ENCODE measurements at regions not wholly inside any gene's neighbourhood (a gene's known extent, or its start where the extent isn't known, plus 50 kb on each side); places are given as distances from the start of the nearest gene placed in this dataset.

DNA sequence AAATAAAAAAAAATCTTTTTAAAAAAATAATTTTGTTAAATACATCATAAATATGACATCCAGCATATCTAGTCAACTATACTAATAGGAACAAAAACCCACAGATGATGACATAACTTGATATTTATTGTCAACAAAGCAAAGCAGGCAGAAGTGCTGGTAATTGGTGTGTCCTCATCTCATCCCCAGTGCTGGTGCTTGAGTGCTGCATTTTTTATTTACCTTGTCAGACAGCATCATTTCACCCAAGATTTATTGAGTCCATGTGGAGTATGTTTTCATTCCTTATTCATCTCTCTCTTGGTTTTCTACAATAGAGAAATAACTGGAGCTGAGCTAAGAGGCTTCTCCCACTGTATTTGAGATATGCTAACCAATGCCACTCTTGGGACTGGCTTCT lies 191.6 kb upstream of the SLC14A2 start:
- no peaks in the 10 kb centered on the region for H3K9me3 ChIP-seq (ENCODE audit: low read depth, low read length)
- no peak overlapping the region for H3K4me3 ChIP-seq
- no peak overlapping the region for H3K9ac ChIP-seq (ENCODE audit: insufficient read length)
- no peaks in the 10 kb centered on the region for H3K36me3 ChIP-seq (ENCODE audit: insufficient read depth, low read length)
- no peak overlapping the region for H3K27ac ChIP-seq
- DNase-seq (ENCODE audit: low read depth, low spot score), result no peak
- TF ChIP-seq POLR2AphosphoS5 (IDR thresholded peaks at IDR 0.05; ENCODE audit: borderline replicate concordance, low read depth, low read length) (no peak), FOXP2 (optimal IDR thresholded peaks at IDR 0.05; ENCODE audit: control extremely low read depth, extremely low read length, insufficient read depth) (no peak), EZH2 (IDR thresholded peaks at IDR 0.05) (no peak)

DNA sequence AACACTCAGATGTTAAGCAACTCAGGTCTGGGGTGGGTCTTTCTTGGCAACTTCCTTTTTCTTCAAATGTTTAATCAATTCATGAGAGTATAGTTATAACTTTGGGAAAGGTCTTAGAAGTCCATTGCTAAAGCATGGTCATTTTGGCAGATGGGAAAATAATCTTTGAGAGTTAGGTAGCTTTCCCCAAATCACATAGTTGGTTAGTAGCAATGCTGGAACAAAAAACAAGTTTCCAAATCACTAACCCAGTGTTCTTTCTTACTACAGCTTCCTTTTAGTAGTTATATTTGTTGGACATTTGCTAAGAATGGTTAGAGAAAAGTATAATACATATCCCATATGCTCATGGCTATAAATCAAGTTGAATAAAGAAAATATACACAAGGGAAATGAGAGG lies 185.2 kb upstream of the SLC14A2 start:
- DNase-seq (ENCODE audit: low read depth, low spot score), result no peak
- Histone ChIP-seq H3K36me3 (ENCODE audit: insufficient read depth, low read length) (no peaks in the 10 kb centered on the region), H3K9me3 (ENCODE audit: low read depth, low read length) (no peaks in the 10 kb centered on the region), H3K4me3 (no peak overlapping the region), H3K9ac (ENCODE audit: insufficient read length) (no peak overlapping the region), H3K27ac (no peak overlapping the region)
- TF ChIP-seq FOXP2 (optimal IDR thresholded peaks at IDR 0.05; ENCODE audit: control extremely low read depth, extremely low read length, insufficient read depth), result no peak

GRCh38 chr18:45435810-45436209 lies 179.5 kb upstream of the SLC14A2 start:
- no peak for DNase-seq (ENCODE audit: low read depth, low spot score)
- Histone ChIP-seq H3K9ac (ENCODE audit: insufficient read length) (no peak overlapping the region), H3K36me3 (ENCODE audit: insufficient read depth, low read length) (no peaks in the 10 kb centered on the region), H3K9me3 (ENCODE audit: low read depth, low read length) (no peaks in the 10 kb centered on the region), H3K27ac (no peak overlapping the region), H3K4me3 (no peak overlapping the region)
- TF ChIP-seq EZH2 (IDR thresholded peaks at IDR 0.05) (no peak), FOXP2 (optimal IDR thresholded peaks at IDR 0.05; ENCODE audit: control extremely low read depth, extremely low read length, insufficient read depth) (no peak)

GRCh38 chr18:45437366-45437765 lies 177.9 kb upstream of the SLC14A2 start:
- no peaks in the 10 kb centered on the region for H3K9me3 ChIP-seq (ENCODE audit: low read depth, low read length)
- H3K36me3 ChIP-seq (ENCODE audit: insufficient read depth, low read length), result no peaks in the 10 kb centered on the region
- H3K27ac ChIP-seq, result no peak overlapping the region
- H3K4me3 ChIP-seq, result no peak overlapping the region
- no peak overlapping the region for H3K9ac ChIP-seq (ENCODE audit: insufficient read length)
- no peak for DNase-seq (ENCODE audit: low read depth, low spot score)
- no peak for TF ChIP-seq FOXP2 (optimal IDR thresholded peaks at IDR 0.05; ENCODE audit: control extremely low read depth, extremely low read length, insufficient read depth)
- no peak for TF ChIP-seq EZH2 (IDR thresholded peaks at IDR 0.05)
- no peak for TF ChIP-seq POLR2AphosphoS5 (IDR thresholded peaks at IDR 0.05; ENCODE audit: borderline replicate concordance, low read depth, low read length)

DNA sequence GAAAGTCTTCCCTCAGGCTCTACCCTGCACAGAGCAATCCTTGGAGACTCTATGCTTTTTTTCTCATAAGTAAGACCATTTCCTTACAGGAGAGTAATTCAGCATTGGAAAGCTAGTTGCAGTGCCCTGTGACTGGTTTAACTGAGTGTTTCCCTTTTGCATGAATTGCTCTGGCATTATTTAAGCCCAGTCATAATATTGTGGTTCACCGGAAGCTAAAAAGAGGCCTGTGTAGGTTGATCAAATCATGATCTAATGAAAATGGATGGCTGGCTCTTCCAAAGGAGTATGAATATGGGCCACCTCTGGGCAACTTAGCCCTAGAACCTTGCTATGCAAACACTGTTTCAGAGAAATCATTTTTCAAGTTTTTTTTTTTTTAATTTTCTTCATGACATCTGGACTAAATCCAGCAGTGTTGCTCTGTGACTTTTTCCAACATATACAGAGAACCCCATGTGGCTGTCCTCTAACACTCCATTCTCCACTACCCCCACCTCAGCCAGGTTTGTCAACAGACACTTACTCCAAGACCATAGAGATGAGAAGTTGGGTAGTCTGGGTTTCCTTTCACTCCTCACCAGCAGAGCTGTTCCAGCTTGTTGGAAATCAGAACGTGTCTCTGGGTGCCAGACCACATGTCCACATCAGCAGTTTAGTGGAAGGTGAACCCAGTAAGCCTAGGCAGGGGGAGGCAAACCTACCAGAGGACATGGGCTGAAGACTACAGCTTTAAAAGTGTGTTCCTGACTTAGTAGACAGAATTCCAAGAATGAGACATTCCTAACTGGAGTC lies 175.2 kb upstream of the SLC14A2 start:
- no peaks in the 10 kb centered on the region for H3K9me3 ChIP-seq (ENCODE audit: low read depth, low read length)
- no peaks in the 10 kb centered on the region for H3K36me3 ChIP-seq (ENCODE audit: insufficient read depth, low read length)
- H3K4me3 ChIP-seq, result no peak overlapping the region
- DNase-seq (ENCODE audit: low read depth, low spot score), result no peak
- no peak overlapping the region for H3K27ac ChIP-seq
- H3K9ac ChIP-seq (ENCODE audit: insufficient read length), result no peak overlapping the region
- TF ChIP-seq FOXP2 (optimal IDR thresholded peaks at IDR 0.05; ENCODE audit: control extremely low read depth, extremely low read length, insufficient read depth), result no peak

GRCh38 chr18:45441110-45441847 lies 174.0 kb upstream of the SLC14A2 start:
- TF ChIP-seq POLR2AphosphoS5 (IDR thresholded peaks at IDR 0.05; ENCODE audit: borderline replicate concordance, low read depth, low read length) (no peak), EZH2 (IDR thresholded peaks at IDR 0.05) (no peak)
- no peak for DNase-seq (ENCODE audit: low read depth, low spot score)

DNA sequence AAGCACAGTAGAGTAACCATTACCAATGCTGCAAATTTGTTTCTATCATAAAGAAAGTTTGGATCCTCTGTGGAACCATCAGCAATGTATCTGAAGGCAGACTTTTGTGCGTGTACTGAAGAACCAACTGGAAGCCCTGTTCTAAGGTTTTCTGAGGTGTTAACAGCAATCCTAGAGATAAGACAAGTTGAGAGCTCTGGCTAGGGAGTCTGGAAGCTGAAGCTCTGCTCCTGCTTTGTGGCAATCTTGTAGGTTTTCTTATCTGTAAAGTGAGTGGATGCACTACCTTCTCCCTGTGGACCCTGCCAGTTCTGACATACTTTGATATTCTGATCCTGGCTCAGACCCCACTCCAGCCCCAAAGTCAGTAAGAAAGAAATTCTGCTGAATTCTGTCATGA lies 171.2 kb upstream of the SLC14A2 start:
- Histone ChIP-seq H3K9ac (ENCODE audit: insufficient read length) (no peak overlapping the region), H3K9me3 (ENCODE audit: low read depth, low read length) (no peaks in the 10 kb centered on the region), H3K36me3 (ENCODE audit: insufficient read depth, low read length) (no peaks in the 10 kb centered on the region), H3K27ac (no peak overlapping the region), H3K4me3 (no peak overlapping the region)
- DNase-seq (ENCODE audit: low read depth, low spot score), result no peak
- TF ChIP-seq POLR2AphosphoS5 (IDR thresholded peaks at IDR 0.05; ENCODE audit: borderline replicate concordance, low read depth, low read length) (no peak), EZH2 (IDR thresholded peaks at IDR 0.05) (no peak), FOXP2 (optimal IDR thresholded peaks at IDR 0.05; ENCODE audit: control extremely low read depth, extremely low read length, insufficient read depth) (no peak)

More at GRCh38 chr18:45441110-45441847, 174.0 kb upstream of the SLC14A2 start:
- H3K27ac ChIP-seq, result no peak overlapping the region
- no peak overlapping the region for H3K9ac ChIP-seq (ENCODE audit: insufficient read length)
- H3K9me3 ChIP-seq (ENCODE audit: low read depth, low read length), result no peaks in the 10 kb centered on the region
- H3K36me3 ChIP-seq (ENCODE audit: insufficient read depth, low read length), result no peaks in the 10 kb centered on the region
- H3K4me3 ChIP-seq, result no peak overlapping the region

- no peak overlapping the region for H3K4me3 ChIP-seq
- H3K36me3 ChIP-seq (ENCODE audit: insufficient read depth, low read length), result no peaks in the 10 kb centered on the region
- no peak overlapping the region for H3K9ac ChIP-seq (ENCODE audit: insufficient read length)
- TF ChIP-seq POLR2AphosphoS5 (IDR thresholded peaks at IDR 0.05; ENCODE audit: borderline replicate concordance, low read depth, low read length) (no peak), FOXP2 (optimal IDR thresholded peaks at IDR 0.05; ENCODE audit: control extremely low read depth, extremely low read length, insufficient read depth) (no peak), EZH2 (IDR thresholded peaks at IDR 0.05) (no peak)
- no peaks in the 10 kb centered on the region for H3K9me3 ChIP-seq (ENCODE audit: low read depth, low read length)
- no peak overlapping the region for H3K27ac ChIP-seq
- DNase-seq (ENCODE audit: low read depth, low spot score), result no peak
Measured at GRCh38 chr18:45447355-45448265, 167.7 kb upstream of the SLC14A2 start.
